Retinal pigment epithelial cell (primary cell): ENCODE measurements at regions not wholly inside any gene's neighbourhood (a gene's known extent, or its start where the extent isn't known, plus 50 kb on each side); places are given as distances from the start of the nearest gene placed in this dataset.

Experiments used
- DNase-seq: peaks from one replicate; pipeline ENCODE4 v3.0.0-alpha.2; 2010; ENCODE audit warnings: low read depth
- H3K4me3 ChIP-seq: 2 replicates; pipeline ENCODE4 v1.5.1; 2011; ENCODE audit warnings: mild to moderate bottlenecking, low read length, control low read depth, moderate library complexity
- TF ChIP-seq, protein P1 (sequence below): conservative IDR thresholded peaks from 2 replicates; pipeline ENCODE4 v1.5.1; 2011; ENCODE audit warnings: low read depth, low read length, control low read depth, inconsistent platforms

DNA sequence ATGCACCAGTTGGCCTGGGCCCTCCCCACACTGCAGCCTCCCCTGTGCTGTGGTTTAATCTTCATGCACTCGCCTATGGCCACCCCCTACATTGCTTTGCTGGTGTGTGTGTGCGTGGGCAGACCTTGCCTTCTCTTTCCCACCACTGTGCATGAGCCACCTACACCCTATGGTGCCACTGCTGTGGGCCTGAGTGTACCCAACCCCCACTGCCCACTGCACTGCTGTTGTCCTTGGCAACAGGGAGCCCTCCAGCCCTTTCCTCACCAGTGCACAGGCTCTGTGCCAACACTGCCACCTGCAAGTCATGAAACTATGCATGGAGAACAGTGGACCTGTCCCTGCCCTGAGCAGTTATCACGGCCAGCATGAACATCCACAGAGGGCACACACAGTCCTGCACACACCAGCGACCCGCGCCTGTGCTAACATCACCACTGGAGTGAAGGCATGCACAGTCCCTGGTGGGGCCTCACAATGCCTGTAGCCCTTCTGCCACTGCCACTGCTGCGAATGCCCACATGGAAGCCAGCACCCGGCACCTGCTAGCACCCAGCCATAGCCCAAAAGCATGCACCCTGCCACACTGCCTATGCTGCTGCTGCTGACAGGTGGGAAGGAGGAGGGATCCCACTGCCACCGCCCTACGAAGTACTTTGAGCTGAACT, 237.8 kb upstream of the ARSJ start:
- no peak overlapping the region for H3K4me3 ChIP-seq
- DNase-seq: no peak
- TF ChIP-seq, protein P1, sequence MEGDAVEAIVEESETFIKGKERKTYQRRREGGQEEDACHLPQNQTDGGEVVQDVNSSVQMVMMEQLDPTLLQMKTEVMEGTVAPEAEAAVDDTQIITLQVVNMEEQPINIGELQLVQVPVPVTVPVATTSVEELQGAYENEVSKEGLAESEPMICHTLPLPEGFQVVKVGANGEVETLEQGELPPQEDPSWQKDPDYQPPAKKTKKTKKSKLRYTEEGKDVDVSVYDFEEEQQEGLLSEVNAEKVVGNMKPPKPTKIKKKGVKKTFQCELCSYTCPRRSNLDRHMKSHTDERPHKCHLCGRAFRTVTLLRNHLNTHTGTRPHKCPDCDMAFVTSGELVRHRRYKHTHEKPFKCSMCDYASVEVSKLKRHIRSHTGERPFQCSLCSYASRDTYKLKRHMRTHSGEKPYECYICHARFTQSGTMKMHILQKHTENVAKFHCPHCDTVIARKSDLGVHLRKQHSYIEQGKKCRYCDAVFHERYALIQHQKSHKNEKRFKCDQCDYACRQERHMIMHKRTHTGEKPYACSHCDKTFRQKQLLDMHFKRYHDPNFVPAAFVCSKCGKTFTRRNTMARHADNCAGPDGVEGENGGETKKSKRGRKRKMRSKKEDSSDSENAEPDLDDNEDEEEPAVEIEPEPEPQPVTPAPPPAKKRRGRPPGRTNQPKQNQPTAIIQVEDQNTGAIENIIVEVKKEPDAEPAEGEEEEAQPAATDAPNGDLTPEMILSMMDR: no peak

DNA sequence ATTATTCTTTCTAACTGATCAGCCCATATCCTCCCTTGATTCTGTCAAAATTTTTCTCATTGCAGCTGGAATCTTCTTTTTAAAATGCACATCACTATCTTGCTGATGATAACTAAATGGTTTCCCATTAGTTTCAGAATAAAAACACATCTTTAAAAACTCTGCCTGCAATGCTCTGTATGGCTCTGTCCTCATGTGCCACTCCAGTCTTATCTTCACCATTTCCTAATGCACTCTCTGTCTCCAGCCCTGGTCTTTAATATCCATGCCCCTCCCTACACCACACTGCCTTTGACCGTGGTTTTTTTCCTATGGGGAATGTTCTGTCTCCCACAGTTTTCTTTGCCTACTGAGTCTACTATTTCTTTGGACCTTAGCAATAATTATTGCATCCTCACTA, 244.1 kb upstream of the ARSJ start:
- no peak for DNase-seq
- TF ChIP-seq, protein P1: no peak

DNA sequence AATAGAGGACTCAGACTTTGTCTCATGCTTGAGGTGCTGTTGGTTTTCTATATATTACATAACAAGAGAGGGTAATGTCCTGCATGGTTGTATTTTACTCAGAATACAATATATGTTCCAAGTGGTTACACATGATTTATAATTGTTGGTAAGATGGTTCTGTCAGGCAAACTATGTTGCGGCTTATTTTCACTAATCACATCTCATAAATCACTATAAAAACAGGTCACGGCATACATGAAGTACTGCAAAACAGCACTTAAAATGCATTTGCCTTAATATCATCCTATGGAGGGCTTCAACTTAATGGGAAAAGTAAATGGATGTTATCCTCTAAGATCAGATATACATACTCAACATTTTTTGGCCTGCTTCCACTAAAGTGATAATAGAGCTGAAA, 246.0 kb upstream of the ARSJ start:
- TF ChIP-seq, protein P1: no peak
- H3K4me3 ChIP-seq: no peak overlapping the region
- DNase-seq: no peak

More for the DNA sequence above, 244.1 kb upstream of the ARSJ start:
- H3K4me3 ChIP-seq: no peak overlapping the region

DNA sequence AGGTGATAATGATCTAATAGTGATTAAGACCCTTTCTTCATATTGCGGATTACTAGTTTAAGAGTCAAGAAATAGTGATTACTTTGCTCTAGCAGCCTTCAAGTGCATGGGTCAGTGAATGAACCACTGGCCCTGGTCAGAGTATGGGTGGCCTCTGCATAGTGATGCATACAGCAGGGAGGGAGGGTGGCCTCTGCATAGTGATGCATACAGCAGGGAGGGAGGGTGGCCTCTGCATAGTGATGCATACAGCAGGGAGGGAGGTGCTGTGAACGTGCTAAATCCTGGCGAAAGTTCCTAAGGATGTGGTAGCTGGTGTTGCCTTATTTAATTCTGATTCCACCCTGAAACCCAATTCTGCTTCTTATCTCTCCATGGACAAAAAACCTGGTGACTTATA, 246.7 kb upstream of the ARSJ start:
- no peak overlapping the region for H3K4me3 ChIP-seq
- DNase-seq: no peak
- TF ChIP-seq, protein P1: no peak

DNA sequence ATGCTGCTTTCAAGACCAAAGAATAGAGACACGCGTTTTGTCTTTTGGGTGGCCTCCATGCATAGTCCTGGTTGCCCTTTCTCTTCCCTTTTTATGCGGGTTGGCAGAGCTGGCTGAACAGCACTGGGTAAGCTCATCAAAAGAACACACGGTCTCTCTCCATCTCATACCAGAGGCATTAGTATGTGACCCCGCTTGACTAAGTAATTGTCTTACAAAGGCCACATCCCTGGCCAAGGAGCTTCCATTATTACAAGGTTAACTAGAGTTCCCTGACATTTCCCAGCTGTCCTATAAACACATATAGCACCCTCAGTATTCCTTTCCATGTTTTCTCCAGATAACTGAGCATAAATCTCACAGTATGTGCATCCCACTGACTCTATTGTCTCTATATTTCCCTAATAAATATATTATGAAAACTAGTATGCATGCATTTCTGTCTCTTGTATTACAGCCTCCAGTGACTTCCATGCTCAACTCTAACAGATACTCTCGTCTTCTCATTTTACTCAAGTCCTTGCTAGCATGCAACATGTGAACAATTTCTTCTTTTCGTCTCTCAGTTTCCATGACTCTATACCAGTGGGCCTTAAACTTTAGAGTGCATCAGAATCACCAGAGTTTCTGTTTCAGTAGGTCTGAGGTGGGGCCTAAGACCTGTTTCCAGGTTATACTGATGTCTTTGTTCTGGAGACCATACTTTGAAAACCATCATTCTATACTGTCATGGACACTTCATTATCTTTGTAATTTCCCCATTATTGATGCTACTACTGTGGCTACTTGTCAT, 247.7 kb upstream of the ARSJ start:
- no peak overlapping the region for H3K4me3 ChIP-seq
- TF ChIP-seq, protein P1: no peak
- DNase-seq: no peak

DNA sequence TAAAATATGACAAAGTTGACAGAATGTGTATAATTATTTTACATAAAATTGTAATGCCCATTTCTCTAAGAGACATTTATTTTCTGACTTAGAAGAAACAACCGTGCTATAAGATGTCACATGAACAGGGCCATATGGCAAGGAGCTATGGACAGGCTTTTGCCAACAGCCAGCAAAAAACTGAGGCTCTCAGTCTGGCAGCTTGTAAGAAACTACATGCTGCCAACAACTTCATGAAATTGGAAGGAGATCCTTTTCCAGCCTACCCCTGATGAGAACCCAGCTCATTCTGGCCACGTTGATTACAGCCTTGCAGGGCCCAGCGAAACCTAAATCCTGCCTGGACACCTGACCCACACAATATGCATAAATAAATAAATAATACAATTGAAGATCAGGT, 250.3 kb upstream of the ARSJ start:
- no peak overlapping the region for H3K4me3 ChIP-seq
- TF ChIP-seq, protein P1: no peak
- no peak for DNase-seq
